ENCODE measurements at regions not wholly inside any gene's neighbourhood (a gene's known extent, or its start where the extent isn't known, plus 50 kb on each side); places are given as distances from the start of the nearest gene placed in this dataset.

- Histone ChIP-seq H3K36me3 (replicated peaks) (no peaks in the 10 kb centered on the region), H3K4me3 (ENCODE audit: low read depth, low read length) (no peak overlapping the region), H3K27ac (no peak overlapping the region), H3K27me3 (replicated peaks) (no peaks in the 10 kb centered on the region)
- in situ Hi-C loops (cut with HindIII; ENCODE audit: low pct_ligation_motif_present, low sequenced_read_pairs) = no loop called here
- no peak for TF ChIP-seq CTCF (IDR thresholded peaks at IDR 0.05; ENCODE audit: low read depth, low read length, missing control alignments)
- no peak for DNase-seq
Observed at GRCh38 chr2:66899109-66899508, 464.2 kb downstream of the MEIS1 start.

GRCh38 chr2:66899648-66900047 is 464.7 kb downstream of the MEIS1 start:
- in situ Hi-C loops (cut with HindIII; ENCODE audit: low pct_ligation_motif_present, low sequenced_read_pairs) = no loop called here
- no peak for TF ChIP-seq CTCF (IDR thresholded peaks at IDR 0.05; ENCODE audit: low read depth, low read length, missing control alignments)
- Histone ChIP-seq H3K36me3 (replicated peaks) (no peaks in the 10 kb centered on the region), H3K27me3 (replicated peaks) (no peaks in the 10 kb centered on the region), H3K4me3 (ENCODE audit: low read depth, low read length) (no peak overlapping the region), H3K27ac (no peak overlapping the region)
- no peak for DNase-seq

- Histone ChIP-seq H3K27ac (no peak overlapping the region), H3K4me3 (ENCODE audit: low read depth, low read length) (no peak overlapping the region), H3K27me3 (replicated peaks) (no peaks in the 10 kb centered on the region), H3K36me3 (replicated peaks) (no peaks in the 10 kb centered on the region)
- TF ChIP-seq CTCF (IDR thresholded peaks at IDR 0.05; ENCODE audit: low read depth, low read length, missing control alignments) = no peak
- in situ Hi-C loops (cut with HindIII; ENCODE audit: low pct_ligation_motif_present, low sequenced_read_pairs) = no loop called here
- no peak for DNase-seq
Observed at GRCh38 chr2:66901344-66901743, 466.4 kb downstream of the MEIS1 start.

GRCh38 chr2:66903183-66903582 is 468.3 kb downstream of the MEIS1 start:
- Histone ChIP-seq H3K36me3 (replicated peaks) (no peaks in the 10 kb centered on the region), H3K4me3 (ENCODE audit: low read depth, low read length) (no peak overlapping the region), H3K27me3 (replicated peaks) (no peaks in the 10 kb centered on the region), H3K27ac (no peak overlapping the region)
- no peak for DNase-seq
- no peak for TF ChIP-seq CTCF (IDR thresholded peaks at IDR 0.05; ENCODE audit: low read depth, low read length, missing control alignments)
- in situ Hi-C loops (cut with HindIII; ENCODE audit: low pct_ligation_motif_present, low sequenced_read_pairs) = no loop called here

GRCh38 chr2:66903745-66904465 is 469.0 kb downstream of the MEIS1 start:
- TF ChIP-seq CTCF (IDR thresholded peaks at IDR 0.05; ENCODE audit: low read depth, low read length, missing control alignments) = no peak
- Histone ChIP-seq H3K4me3 (ENCODE audit: low read depth, low read length) (no peak overlapping the region), H3K27me3 (replicated peaks) (no peaks in the 10 kb centered on the region), H3K36me3 (replicated peaks) (no peaks in the 10 kb centered on the region), H3K27ac (no peak overlapping the region)
- DNase-seq = no peak
- in situ Hi-C loops (cut with HindIII; ENCODE audit: low pct_ligation_motif_present, low sequenced_read_pairs) = no loop called here

GRCh38 chr2:66915237-66915636 is 480.3 kb downstream of the MEIS1 start:
- DNase-seq = no peak
- H3K36me3 ChIP-seq (replicated peaks) = no peaks in the 10 kb centered on the region
- H3K27ac ChIP-seq = no peak overlapping the region
- H3K4me3 ChIP-seq (ENCODE audit: low read depth, low read length) = no peak overlapping the region
- no peak for TF ChIP-seq CTCF (IDR thresholded peaks at IDR 0.05; ENCODE audit: low read depth, low read length, missing control alignments)
- H3K27me3 ChIP-seq (replicated peaks) = no peaks in the 10 kb centered on the region
- in situ Hi-C loops (cut with HindIII; ENCODE audit: low pct_ligation_motif_present, low sequenced_read_pairs) = no loop called here
